ENCODE measurements at regions not wholly inside any gene's neighbourhood (a gene's known extent, or its start where the extent isn't known, plus 50 kb on each side); places are given as distances from the start of the nearest gene placed in this dataset.
A peak's percentile ranks its signal among the peaks of the same experiment; 100 is the strongest.

GRCh38 chr14:84247693-84248092 is 1282.3 kb upstream of the FLRT2 start:
- Histone ChIP-seq H3K9me3 (no peaks in the 10 kb centered on the region), H3K27me3 (no peaks in the 10 kb centered on the region), H3K4me1 (no peaks in the 10 kb centered on the region), H3K36me3 (no peaks in the 10 kb centered on the region), H3K4me3 (no peak overlapping the region), H3K27ac (no peak overlapping the region)
- TF ChIP-seq CTCF (IDR thresholded peaks at IDR 0.05) = no peak
- no peak for TF ChIP-seq POLR2AphosphoS5 (IDR thresholded peaks at IDR 0.05; ENCODE audit: insufficient read depth in 1 of 2, low read depth in 1 of 2)
- TF ChIP-seq POLR2A (IDR thresholded peaks at IDR 0.05) = no peak
- intact Hi-C loops (cut with DNase I) = no loop called here
- DNase-seq (ENCODE audit: extremely low spot score in 2 of 2) = no peak

GRCh38 chr14:84250893-84251292 is 1279.1 kb upstream of the FLRT2 start:
- TF ChIP-seq POLR2A (IDR thresholded peaks at IDR 0.05) (no peak), POLR2AphosphoS5 (IDR thresholded peaks at IDR 0.05; ENCODE audit: insufficient read depth in 1 of 2, low read depth in 1 of 2) (peak in 1 of 2 donors; percentile 39)

GRCh38 chr14:84251411-84252115 is 1278.4 kb upstream of the FLRT2 start:
- Histone ChIP-seq H3K36me3 (no peaks in the 10 kb centered on the region), H3K9me3 (no peaks in the 10 kb centered on the region), H3K4me1 (no peaks in the 10 kb centered on the region), H3K27ac (no peak overlapping the region), H3K4me3 (no peak overlapping the region), H3K27me3 (no peaks in the 10 kb centered on the region)
- no peak for TF ChIP-seq CTCF (IDR thresholded peaks at IDR 0.05)
- no peak for TF ChIP-seq POLR2A (IDR thresholded peaks at IDR 0.05)
- no peak for TF ChIP-seq POLR2AphosphoS5 (IDR thresholded peaks at IDR 0.05; ENCODE audit: insufficient read depth in 1 of 2, low read depth in 1 of 2)
- intact Hi-C loops (cut with DNase I) = no loop called here
- DNase-seq (ENCODE audit: extremely low spot score in 2 of 2) = no peak

More at GRCh38 chr14:84250893-84251292, 1279.1 kb upstream of the FLRT2 start:
- H3K4me1 ChIP-seq = no peaks in the 10 kb centered on the region
- DNase-seq (ENCODE audit: extremely low spot score in 2 of 2) = no peak
- intact Hi-C loops (cut with DNase I) = no loop called here
- H3K36me3 ChIP-seq = no peaks in the 10 kb centered on the region
- H3K27ac ChIP-seq = no peak overlapping the region
- H3K9me3 ChIP-seq = no peaks in the 10 kb centered on the region
- no peak overlapping the region for H3K4me3 ChIP-seq
- H3K27me3 ChIP-seq = no peaks in the 10 kb centered on the region

GRCh38 chr14:84252706-84253105 is 1277.2 kb upstream of the FLRT2 start:
- Histone ChIP-seq H3K4me3 (no peak overlapping the region), H3K27me3 (no peaks in the 10 kb centered on the region), H3K9me3 (no peaks in the 10 kb centered on the region), H3K4me1 (no peaks in the 10 kb centered on the region), H3K36me3 (no peaks in the 10 kb centered on the region), H3K27ac (no peak overlapping the region)
- no peak for DNase-seq (ENCODE audit: extremely low spot score in 2 of 2)
- intact Hi-C loops (cut with DNase I) = no loop called here
- TF ChIP-seq POLR2A (IDR thresholded peaks at IDR 0.05) = no peak
- no peak for TF ChIP-seq CTCF (IDR thresholded peaks at IDR 0.05)
- no peak for TF ChIP-seq POLR2AphosphoS5 (IDR thresholded peaks at IDR 0.05; ENCODE audit: insufficient read depth in 1 of 2, low read depth in 1 of 2)

- Histone ChIP-seq H3K9me3 (no peaks in the 10 kb centered on the region), H3K36me3 (no peaks in the 10 kb centered on the region), H3K27ac (no peak overlapping the region), H3K4me3 (no peak overlapping the region), H3K4me1 (no peaks in the 10 kb centered on the region), H3K27me3 (no peaks in the 10 kb centered on the region)
- intact Hi-C loops (cut with DNase I) = no loop called here
- DNase-seq (ENCODE audit: extremely low spot score in 2 of 2) = no peak
- TF ChIP-seq POLR2A (IDR thresholded peaks at IDR 0.05) = no peak
- TF ChIP-seq POLR2AphosphoS5 (IDR thresholded peaks at IDR 0.05; ENCODE audit: insufficient read depth in 1 of 2, low read depth in 1 of 2) = no peak
- TF ChIP-seq CTCF (IDR thresholded peaks at IDR 0.05) = no peak
Observed at GRCh38 chr14:84253326-84253725, 1276.6 kb upstream of the FLRT2 start.

Measured in vagina (tissue), 2 donors.